Panc1 (cell line): ENCODE measurements at regions not wholly inside any gene's neighbourhood (a gene's known extent, or its start where the extent isn't known, plus 50 kb on each side); places are given as distances from the start of the nearest gene placed in this dataset.

Source experiments
- ATAC-seq: fragments of 200-7000 bp; cut with Tn5 transposase; 2 replicates; pipeline ENCODE4 v1.9.1; 2020; ENCODE audit warnings: mild to moderate bottlenecking, moderate library complexity
- BruUV-seq: library from RNA; stranded (reverse); fragments of 400-500 nt; replicated peaks from 2 replicates; lab custom pipeline; 2021; lab: Mats Ljungman, UMichigan
- CTCF ChIA-PET: fragments of 300-600 bp; sonication (Branson Sonifier 250); formaldehyde crosslinking; loops from one replicate; lab custom pipeline; 2022; ENCODE audit warnings: antibody characterized with exemption; lab: Charles Lee
- POLR2A ChIA-PET: fragments of 300-600 bp; sonication (Branson Sonifier 250); formaldehyde crosslinking; loops from one replicate; lab custom pipeline; 2022; ENCODE audit warnings: antibody characterized with exemption; lab: Charles Lee
- DNase-seq: peaks from one replicate; pipeline ENCODE4 v3.0.0-alpha.2; 2010; ENCODE audit warnings: low read depth, low spot score
- H3K27ac ChIP-seq: 2 replicates; pipeline ENCODE4 v1.5.1; 2011; ENCODE audit warnings: mild to moderate bottlenecking, low read length, inconsistent platforms
- H3K27me3 ChIP-seq: fragments of 200-500 bp; sonication (Bioruptor generic); 2 replicates; pipeline ENCODE4 v1.6.0; 2014; ENCODE audit warnings: low read length, inconsistent platforms; ENCODE audit not compliant: control insufficient read depth, insufficient read depth
- H3K36me3 ChIP-seq: fragments of 200-500 bp; sonication (Bioruptor generic); 2 replicates; pipeline ENCODE4 v1.5.1; 2014; ENCODE audit warnings: inconsistent platforms, mild to moderate bottlenecking, low read length, moderate library complexity; ENCODE audit not compliant: control insufficient read depth, insufficient read depth
- H3K4me1 ChIP-seq: 2 replicates; pipeline ENCODE4 v1.5.1; 2011; ENCODE audit warnings: inconsistent platforms, mild to moderate bottlenecking, low read length, moderate library complexity; ENCODE audit not compliant: control insufficient read depth, insufficient read depth
- H3K4me3 ChIP-seq, 2 experiments: 2 replicates each; pipeline ENCODE4 v1.5.1; 2011 to 2012; ENCODE audit warnings: low read depth in 2 of 2, low read length in 2 of 2, mild to moderate bottlenecking in 2 of 2, inconsistent platforms in 1 of 2, moderate library complexity in 1 of 2
- H3K9me3 ChIP-seq: fragments of 200-500 bp; sonication (Bioruptor generic); 2 replicates; pipeline ENCODE4 v1.5.1; 2014; ENCODE audit warnings: low read depth, mild to moderate bottlenecking, inconsistent platforms, low read length, moderate library complexity; ENCODE audit not compliant: control insufficient read depth, insufficient read depth
- POLR2AphosphoS5 ChIP-seq: IDR thresholded peaks from 2 replicates; pipeline ENCODE4 v1.6.1; 2012; ENCODE audit warnings: mild to moderate bottlenecking, low read depth, low read length, moderate library complexity
- SIN3A ChIP-seq: IDR thresholded peaks from 2 replicates; pipeline ENCODE4 v1.6.1; 2012; ENCODE audit warnings: low read depth, mild to moderate bottlenecking, low read length, moderate library complexity, borderline replicate concordance; ENCODE audit not compliant: insufficient read depth
- TCF7L2 ChIP-seq: IDR thresholded peaks from 2 replicates; pipeline ENCODE4 v1.6.1; 2011; ENCODE audit warnings: mild to moderate bottlenecking, low read depth, low read length, inconsistent platforms
- in situ Hi-C: cut with HindIII; loops from 2 replicates; pipeline ENCODE4 v1.10.0; 2016; ENCODE audit warnings: low sequenced_read_pairs, low pct_unique_long_range_greater_than_20kb
- intact Hi-C: fragments of 100-400 bp; cut with micrococcal nuclease; formaldehyde crosslinking; loops from one replicate; pipeline ENCODE4 v1.10.0; 2022; ENCODE audit not compliant: unreplicated experiment
- TF ChIP-seq, protein P1 (sequence below): fragments of 450-650 bp; IDR thresholded peaks from 2 replicates; pipeline ENCODE4 v1.5.1; 2017; ENCODE audit warnings: mild to moderate bottlenecking
- TF ChIP-seq, protein P2 (sequence below), 2 experiments: IDR thresholded peaks; 2 replicates each; pipeline ENCODE4 v1.6.1; 2011 to 2012; ENCODE audit warnings: low read depth in 2 of 2, control low read depth in 1 of 2, low read length in 1 of 2, mild to moderate bottlenecking in 1 of 2, moderate library complexity in 1 of 2; ENCODE audit not compliant: insufficient read depth in 1 of 2

DNA sequence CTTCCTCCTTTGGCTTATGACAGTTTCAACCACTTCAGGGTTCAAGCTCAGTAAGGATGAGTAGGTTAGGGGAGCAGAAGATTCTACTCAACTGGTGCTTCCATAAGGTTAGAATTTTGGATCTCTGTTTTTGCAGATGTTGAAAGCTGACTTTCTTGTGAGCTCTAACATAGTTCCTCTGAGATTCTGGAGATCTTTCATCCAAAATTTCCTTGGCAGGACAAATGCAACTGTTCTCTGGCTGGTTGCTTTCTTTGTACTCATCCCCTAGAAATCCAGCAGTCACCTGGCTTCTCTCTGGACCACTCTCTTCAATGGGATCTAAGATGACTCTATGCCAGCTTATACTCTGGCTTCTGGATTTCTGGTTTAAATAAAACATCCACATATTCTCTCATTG, 189.6 kb downstream of the ESM1 start:
- no peak overlapping the region for H3K4me3 ChIP-seq
- H3K4me1 ChIP-seq, result no peaks in the 10 kb centered on the region
- no peaks in the 10 kb centered on the region for H3K9me3 ChIP-seq
- POLR2A ChIA-PET, result no interaction called here
- TF ChIP-seq, protein P1, sequence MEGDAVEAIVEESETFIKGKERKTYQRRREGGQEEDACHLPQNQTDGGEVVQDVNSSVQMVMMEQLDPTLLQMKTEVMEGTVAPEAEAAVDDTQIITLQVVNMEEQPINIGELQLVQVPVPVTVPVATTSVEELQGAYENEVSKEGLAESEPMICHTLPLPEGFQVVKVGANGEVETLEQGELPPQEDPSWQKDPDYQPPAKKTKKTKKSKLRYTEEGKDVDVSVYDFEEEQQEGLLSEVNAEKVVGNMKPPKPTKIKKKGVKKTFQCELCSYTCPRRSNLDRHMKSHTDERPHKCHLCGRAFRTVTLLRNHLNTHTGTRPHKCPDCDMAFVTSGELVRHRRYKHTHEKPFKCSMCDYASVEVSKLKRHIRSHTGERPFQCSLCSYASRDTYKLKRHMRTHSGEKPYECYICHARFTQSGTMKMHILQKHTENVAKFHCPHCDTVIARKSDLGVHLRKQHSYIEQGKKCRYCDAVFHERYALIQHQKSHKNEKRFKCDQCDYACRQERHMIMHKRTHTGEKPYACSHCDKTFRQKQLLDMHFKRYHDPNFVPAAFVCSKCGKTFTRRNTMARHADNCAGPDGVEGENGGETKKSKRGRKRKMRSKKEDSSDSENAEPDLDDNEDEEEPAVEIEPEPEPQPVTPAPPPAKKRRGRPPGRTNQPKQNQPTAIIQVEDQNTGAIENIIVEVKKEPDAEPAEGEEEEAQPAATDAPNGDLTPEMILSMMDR, result no peak
- TF ChIP-seq SIN3A (no peak), TCF7L2 (no peak), POLR2AphosphoS5 (no peak)
- TF ChIP-seq, protein P2, sequence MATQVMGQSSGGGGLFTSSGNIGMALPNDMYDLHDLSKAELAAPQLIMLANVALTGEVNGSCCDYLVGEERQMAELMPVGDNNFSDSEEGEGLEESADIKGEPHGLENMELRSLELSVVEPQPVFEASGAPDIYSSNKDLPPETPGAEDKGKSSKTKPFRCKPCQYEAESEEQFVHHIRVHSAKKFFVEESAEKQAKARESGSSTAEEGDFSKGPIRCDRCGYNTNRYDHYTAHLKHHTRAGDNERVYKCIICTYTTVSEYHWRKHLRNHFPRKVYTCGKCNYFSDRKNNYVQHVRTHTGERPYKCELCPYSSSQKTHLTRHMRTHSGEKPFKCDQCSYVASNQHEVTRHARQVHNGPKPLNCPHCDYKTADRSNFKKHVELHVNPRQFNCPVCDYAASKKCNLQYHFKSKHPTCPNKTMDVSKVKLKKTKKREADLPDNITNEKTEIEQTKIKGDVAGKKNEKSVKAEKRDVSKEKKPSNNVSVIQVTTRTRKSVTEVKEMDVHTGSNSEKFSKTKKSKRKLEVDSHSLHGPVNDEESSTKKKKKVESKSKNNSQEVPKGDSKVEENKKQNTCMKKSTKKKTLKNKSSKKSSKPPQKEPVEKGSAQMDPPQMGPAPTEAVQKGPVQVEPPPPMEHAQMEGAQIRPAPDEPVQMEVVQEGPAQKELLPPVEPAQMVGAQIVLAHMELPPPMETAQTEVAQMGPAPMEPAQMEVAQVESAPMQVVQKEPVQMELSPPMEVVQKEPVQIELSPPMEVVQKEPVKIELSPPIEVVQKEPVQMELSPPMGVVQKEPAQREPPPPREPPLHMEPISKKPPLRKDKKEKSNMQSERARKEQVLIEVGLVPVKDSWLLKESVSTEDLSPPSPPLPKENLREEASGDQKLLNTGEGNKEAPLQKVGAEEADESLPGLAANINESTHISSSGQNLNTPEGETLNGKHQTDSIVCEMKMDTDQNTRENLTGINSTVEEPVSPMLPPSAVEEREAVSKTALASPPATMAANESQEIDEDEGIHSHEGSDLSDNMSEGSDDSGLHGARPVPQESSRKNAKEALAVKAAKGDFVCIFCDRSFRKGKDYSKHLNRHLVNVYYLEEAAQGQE (IDR thresholded peaks at IDR 0.05; ENCODE audit: insufficient read depth in 1 of 2, low read depth in 2 of 2, low read length in 1 of 2), result no peak
- no peak overlapping the region for H3K27ac ChIP-seq
- CTCF ChIA-PET, result no interaction called here
- H3K27me3 ChIP-seq, result no peaks in the 10 kb centered on the region
- no TSS peak for BruUV-seq
- intact Hi-C loops (no loop called here), in situ Hi-C loops (no loop called here)
- no peak for DNase-seq
- no peak for ATAC-seq
- no peaks in the 10 kb centered on the region for H3K36me3 ChIP-seq

DNA sequence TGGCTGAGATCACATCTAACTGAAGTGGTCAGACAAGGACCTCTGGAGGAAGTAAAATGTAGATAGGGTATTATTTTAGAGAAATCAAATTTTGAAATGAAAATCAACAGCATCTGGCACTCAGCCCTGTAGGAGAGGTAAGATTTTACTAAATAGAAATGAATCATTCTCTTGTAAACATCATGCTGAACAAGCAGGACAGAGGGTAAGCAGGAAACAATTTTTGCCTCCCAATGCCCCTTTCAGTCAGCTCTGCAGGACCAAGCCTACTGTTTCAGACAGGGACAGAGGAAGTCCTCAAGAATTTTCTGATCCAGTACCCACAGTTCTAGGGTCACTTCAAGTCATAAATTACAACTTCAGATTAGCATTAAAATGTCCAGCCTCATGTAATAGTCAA, 190.1 kb downstream of the ESM1 start:
- no peaks in the 10 kb centered on the region for H3K9me3 ChIP-seq
- H3K4me1 ChIP-seq, result no peaks in the 10 kb centered on the region
- DNase-seq (no peak), ATAC-seq (no peak)
- CTCF ChIA-PET, result no interaction called here
- no TSS peak for BruUV-seq
- intact Hi-C loops, result no loop called here
- TF ChIP-seq, protein P1, result no peak
- no peak for TF ChIP-seq TCF7L2
- TF ChIP-seq POLR2AphosphoS5, result no peak
- no peak for TF ChIP-seq SIN3A
- TF ChIP-seq, protein P2 (IDR thresholded peaks at IDR 0.05; ENCODE audit: insufficient read depth in 1 of 2, low read depth in 2 of 2, low read length in 1 of 2), result no peak
- POLR2A ChIA-PET, result no interaction called here
- no peak overlapping the region for H3K27ac ChIP-seq
- H3K27me3 ChIP-seq, result no peaks in the 10 kb centered on the region
- H3K4me3 ChIP-seq, result no peak overlapping the region
- in situ Hi-C loops, result no loop called here
- H3K36me3 ChIP-seq, result no peaks in the 10 kb centered on the region
